Heart left ventricle (tissue), 13 donors: ENCODE measurements at regions not wholly inside any gene's neighbourhood (a gene's known extent, or its start where the extent isn't known, plus 50 kb on each side); places are given as distances from the start of the nearest gene placed in this dataset.

Experiments used
- CTCF ChIP-seq, 12 donors: fragments of 200-600 bp; sonication (generic) in 4 of 12; IDR thresholded peaks; one replicate each; pipeline versions ENCODE4 v1.5.0 to v1.8.0; 2018 to 2022; ENCODE audit warnings: antibody characterized with exemption in 12 of 12, mild to moderate bottlenecking in 5 of 12
- POLR2A ChIP-seq, 2 donors: fragments of 450-650 bp; IDR thresholded peaks; one replicate each; pipeline ENCODE4 v1.6.1; 2017; ENCODE audit warnings: antibody characterized with exemption in 2 of 2, mild to moderate bottlenecking in 2 of 2, moderate library complexity in 2 of 2
- donor health status: ischemic (EF 13 %, LVEDD 7.1; RV severe dilation, severe dysfunction).
- donor health status: DM: no; HTN: yes; CAD: no.
- donor health status: DM: no; HTN: no; CAD: no.
- donor health status: ischemic (EF 25% LVEDD 6.9; RV normal size, moderate dysfunction).
- donor health status: ischemic (EF 25% LVEDD 5.7; RV mildly dilated, moderate dysfunction).
- donor health status: ischemic (EF 35%, LVEDD 5.7; RV mildly dilated, moderate dysfunction).
- donor health status: nonischemic (EF 11% LVEDD 7.7; RV severe dilation, severe dysfunction).
- donor health status: DM: yes; HTN: yes; CAD: no.
- donor health status: PGD.
- donor health status: ischemic (EF 29% LVEDD 5.4; RV normal size, mild dysfunction).
- donor health status: nonischemic (EF 23%, LVEDD 6.1; RV moderate dilation, normal function).

GRCh38 chr15:31274496-31275330 is 51.9 kb upstream of the KLF13 start:
- TF ChIP-seq CTCF (IDR thresholded peaks at IDR 0.05): no peak
- TF ChIP-seq POLR2A (IDR thresholded peaks at IDR 0.05): no peak
